Type B pancreatic cell (in vitro differentiated cells): ENCODE measurements at regions not wholly inside any gene's neighbourhood (a gene's known extent, or its start where the extent isn't known, plus 50 kb on each side); places are given as distances from the start of the nearest gene placed in this dataset.

Source experiments
- DNase-seq: peaks from one replicate; pipeline ENCODE4 v3.0.0; 2021; ENCODE audit warnings: mixed read lengths; ENCODE audit not compliant: unreplicated experiment; ENCODE audit errors: extremely low spot score
- H3K27ac Mint-ChIP-seq: 2 replicates; pipeline ENCODE4 v1.8.0; 2021; ENCODE audit warnings: mild to moderate bottlenecking, mixed read lengths
- H3K27me3 Mint-ChIP-seq: 2 replicates; pipeline ENCODE4 v1.8.0; 2021; ENCODE audit warnings: mixed read lengths
- H3K36me3 Mint-ChIP-seq: 2 replicates; pipeline ENCODE4 v1.8.0; 2021; ENCODE audit warnings: mixed read lengths
- H3K4me1 Mint-ChIP-seq: one replicate; pipeline ENCODE4 v1.8.0; 2021; ENCODE audit warnings: mixed read lengths; ENCODE audit not compliant: unreplicated experiment
- H3K4me3 Mint-ChIP-seq: 2 replicates; pipeline ENCODE4 v1.8.0; 2021; ENCODE audit warnings: mild to moderate bottlenecking, mixed read lengths
- H3K9me3 Mint-ChIP-seq: 2 replicates; pipeline ENCODE4 v1.8.0; 2021; ENCODE audit warnings: mixed read lengths
- CTCF ChIP-seq: fragments of 200-600 bp; sonication (generic); conservative IDR thresholded peaks from 2 replicates; pipeline ENCODE4 v1.5.0; 2021; ENCODE audit warnings: antibody characterized with exemption, mild to moderate bottlenecking

- Mint-ChIP-seq H3K4me3 (no peak overlapping the region), H3K36me3 (no peaks in the 10 kb centered on the region), H3K27me3 (no peaks in the 10 kb centered on the region), H3K9me3 (no peaks in the 10 kb centered on the region), H3K27ac (no peak overlapping the region), H3K4me1 (no peaks in the 10 kb centered on the region)
- no peak for DNase-seq
- no peak for TF ChIP-seq CTCF
Observed at GRCh38 chr1:4307468-4307845, 347.0 kb upstream of the AJAP1 start.

GRCh38 chr1:4307911-4308545 lies 346.4 kb upstream of the AJAP1 start:
- Mint-ChIP-seq H3K36me3 (no peaks in the 10 kb centered on the region), H3K4me1 (no peaks in the 10 kb centered on the region)
- no peak for DNase-seq

GRCh38 chr1:4308806-4309205 lies 345.6 kb upstream of the AJAP1 start:
- H3K27ac Mint-ChIP-seq, result no peak overlapping the region
- H3K4me1 Mint-ChIP-seq, result no peaks in the 10 kb centered on the region
- no peak overlapping the region for H3K4me3 Mint-ChIP-seq
- DNase-seq, result no peak
- no peak for TF ChIP-seq CTCF
- no peaks in the 10 kb centered on the region for H3K36me3 Mint-ChIP-seq
- H3K9me3 Mint-ChIP-seq, result no peaks in the 10 kb centered on the region
- no peaks in the 10 kb centered on the region for H3K27me3 Mint-ChIP-seq

More at GRCh38 chr1:4307911-4308545, 346.4 kb upstream of the AJAP1 start:
- H3K27me3 Mint-ChIP-seq, result no peaks in the 10 kb centered on the region
- H3K27ac Mint-ChIP-seq, result no peak overlapping the region
- H3K4me3 Mint-ChIP-seq, result no peak overlapping the region
- H3K9me3 Mint-ChIP-seq, result no peaks in the 10 kb centered on the region
- TF ChIP-seq CTCF, result no peak

GRCh38 chr1:4309676-4310320 lies 344.6 kb upstream of the AJAP1 start:
- H3K27ac Mint-ChIP-seq, result no peak overlapping the region
- H3K4me1 Mint-ChIP-seq, result no peaks in the 10 kb centered on the region
- peaks cover 2% of the 10 kb centered on the region for H3K9me3 Mint-ChIP-seq
- H3K36me3 Mint-ChIP-seq, result no peaks in the 10 kb centered on the region
- H3K4me3 Mint-ChIP-seq, result no peak overlapping the region
- no peaks in the 10 kb centered on the region for H3K27me3 Mint-ChIP-seq
- no peak for DNase-seq
- no peak for TF ChIP-seq CTCF

GRCh38 chr1:4310396-4310923 lies 343.9 kb upstream of the AJAP1 start:
- H3K27ac Mint-ChIP-seq, result no peak overlapping the region
- peaks cover 6% of the 10 kb centered on the region for H3K9me3 Mint-ChIP-seq
- H3K36me3 Mint-ChIP-seq, result no peaks in the 10 kb centered on the region
- H3K4me1 Mint-ChIP-seq, result no peaks in the 10 kb centered on the region
- H3K4me3 Mint-ChIP-seq, result no peak overlapping the region
- no peak for DNase-seq
- TF ChIP-seq CTCF, result no peak
- no peaks in the 10 kb centered on the region for H3K27me3 Mint-ChIP-seq
